HUDEP-2 (cell line): ENCODE measurements at regions not wholly inside any gene's neighbourhood (a gene's known extent, or its start where the extent isn't known, plus 50 kb on each side); places are given as distances from the start of the nearest gene placed in this dataset.
"Not testable (repeated sequence)": the region's sequence is repeated elsewhere in the genome, so short reads cannot be mapped to it uniquely, and the experiment has no call there.

Experiments used
- DNase-seq, 76 experiments: peaks; one replicate each; lab custom pipeline; 2025; ENCODE audit not compliant: unreplicated experiment in 76 of 76; lab: John Stamatoyannopoulos, UW

DNA sequence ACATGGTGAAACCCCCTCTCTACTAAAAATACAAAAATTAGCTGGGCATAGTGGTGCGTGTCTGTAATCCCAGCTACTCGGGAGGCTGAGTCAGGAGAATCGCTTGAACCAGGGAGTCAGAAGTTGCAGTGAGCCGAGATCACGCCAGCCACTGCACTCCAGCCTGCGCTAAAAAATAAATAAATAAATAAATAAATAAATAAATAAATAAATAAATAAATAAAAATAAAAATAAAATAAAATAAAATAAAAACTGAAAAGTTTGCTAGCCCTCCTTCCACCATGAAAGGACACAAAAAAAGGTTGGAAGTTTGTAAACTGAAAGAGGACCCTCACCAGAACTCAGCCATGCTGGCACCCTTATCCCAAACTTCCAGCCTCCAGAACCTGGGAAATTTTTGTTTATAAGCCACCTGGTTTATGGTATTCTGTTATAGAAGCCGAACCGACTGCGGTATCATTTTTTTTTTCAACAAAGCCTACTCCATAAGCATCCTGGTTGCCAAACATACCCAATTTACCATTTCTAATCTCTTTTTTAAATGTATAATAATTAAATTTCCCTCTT, 448.2 kb downstream of the SEMA3D start:
- no peak for DNase-seq

DNA sequence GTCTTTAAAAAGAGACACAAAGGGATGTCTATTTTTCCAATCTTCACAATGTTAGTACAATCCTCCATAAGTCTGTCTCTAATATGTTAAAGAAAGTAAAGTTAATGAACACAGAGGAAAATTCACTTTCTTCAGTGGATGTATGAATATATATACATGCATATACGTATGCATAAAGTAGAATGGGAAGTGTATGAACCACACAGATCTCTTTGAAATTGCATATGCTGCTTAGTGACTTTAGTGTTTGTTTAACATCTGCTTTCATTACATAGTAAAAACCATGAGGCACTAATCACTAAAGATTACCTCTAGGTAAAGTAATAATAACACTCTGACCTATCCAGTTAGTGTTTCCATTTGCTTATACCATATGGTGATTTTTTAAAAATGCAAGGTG, 451.2 kb downstream of the SEMA3D start:
- no peak for DNase-seq

DNA sequence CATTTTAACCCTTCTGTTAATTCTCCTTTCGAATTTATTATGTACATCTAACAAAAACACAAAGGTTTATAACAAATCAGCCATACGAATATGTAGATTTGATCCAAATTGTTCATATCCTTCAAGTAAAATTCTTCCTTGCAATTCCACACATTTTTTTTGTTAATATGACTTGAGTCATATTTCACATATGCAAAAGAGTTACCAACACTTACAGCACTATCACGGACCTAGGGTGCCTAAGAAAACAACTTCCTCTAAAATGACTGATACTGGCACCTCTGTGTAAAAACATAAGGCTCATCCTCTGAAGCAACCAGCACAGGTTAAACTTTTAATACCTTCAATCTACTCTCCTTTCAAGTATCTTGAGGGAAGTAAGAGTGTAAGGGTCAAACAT, 451.8 kb downstream of the SEMA3D start:
- DNase-seq: no peak

DNA sequence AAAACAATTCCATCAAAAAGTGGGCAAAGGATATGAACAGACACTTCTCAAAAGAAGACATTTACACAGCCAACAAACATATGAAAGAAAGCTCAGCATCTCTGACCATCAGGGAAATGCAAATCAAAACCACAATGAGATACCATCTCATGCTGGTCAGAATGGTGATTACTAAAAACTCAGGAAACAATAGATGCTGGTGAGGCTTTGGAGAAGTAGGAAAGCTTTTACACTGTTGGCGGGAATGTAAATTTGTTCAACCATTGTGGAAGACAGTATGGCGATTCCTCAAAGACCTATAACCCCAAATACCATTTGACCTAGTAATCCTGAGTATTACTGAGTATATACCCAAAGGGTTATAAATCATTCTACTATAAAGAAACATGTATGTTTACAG, 452.9 kb downstream of the SEMA3D start:
- not testable (repeated sequence) for DNase-seq

DNA sequence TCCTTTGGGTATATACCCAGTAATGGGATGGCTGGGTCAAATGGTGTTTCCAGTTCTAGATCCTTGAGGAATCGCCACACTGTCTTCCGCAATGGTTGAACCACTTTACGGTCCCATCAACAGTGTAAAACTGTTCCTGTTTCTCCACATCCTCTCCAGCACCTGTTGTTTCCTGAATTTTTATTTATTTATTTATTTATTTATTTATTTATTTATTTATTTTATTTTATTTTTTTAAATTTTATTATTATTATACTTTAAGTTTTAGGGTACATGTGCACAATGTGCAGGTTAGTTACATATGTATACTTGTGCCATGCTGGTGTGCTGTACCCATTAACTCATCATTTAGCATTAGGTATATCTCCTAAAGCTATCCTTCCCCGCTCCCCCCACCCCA, 456.0 kb downstream of the SEMA3D start:
- not testable (repeated sequence) for DNase-seq

DNA sequence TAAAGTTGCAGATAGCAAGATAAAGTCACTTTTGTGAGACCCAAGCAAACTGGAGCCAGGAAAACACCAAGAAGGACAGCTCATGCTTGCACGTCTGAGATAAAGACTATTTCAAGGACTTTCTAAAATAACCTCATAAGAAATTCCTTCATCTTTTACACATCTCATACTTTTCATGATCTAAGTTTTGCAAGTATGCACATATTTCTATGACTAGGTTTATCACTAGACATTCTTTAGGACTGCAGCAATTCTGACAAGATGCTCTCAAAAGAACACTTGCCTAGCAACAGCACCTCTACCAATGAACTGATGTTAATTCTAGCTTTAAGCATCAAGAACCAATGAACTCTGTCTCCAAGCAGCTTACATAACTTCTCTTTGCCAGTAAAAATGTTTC, 457.6 kb downstream of the SEMA3D start:
- DNase-seq: no peak

DNA sequence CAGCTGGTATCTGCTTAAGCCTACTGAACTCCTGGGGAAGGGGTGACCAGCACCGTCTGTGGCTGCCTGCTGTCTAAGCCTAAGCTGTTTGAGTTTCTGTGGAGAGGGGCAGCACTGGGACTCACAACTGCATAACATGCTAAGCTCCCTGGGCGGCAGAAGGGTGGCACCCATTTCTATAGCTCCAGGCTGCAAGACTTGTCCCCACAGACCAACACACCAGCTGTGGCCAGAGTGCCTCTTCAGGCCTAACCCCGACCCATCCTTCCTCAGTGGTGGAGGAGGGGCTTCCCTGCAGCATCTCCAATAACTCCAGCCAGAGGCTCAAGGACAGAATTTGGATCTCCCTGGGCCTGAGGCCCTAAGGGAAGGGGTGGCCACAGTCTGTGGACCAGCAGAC, 464.1 kb downstream of the SEMA3D start:
- DNase-seq: no peak

DNA sequence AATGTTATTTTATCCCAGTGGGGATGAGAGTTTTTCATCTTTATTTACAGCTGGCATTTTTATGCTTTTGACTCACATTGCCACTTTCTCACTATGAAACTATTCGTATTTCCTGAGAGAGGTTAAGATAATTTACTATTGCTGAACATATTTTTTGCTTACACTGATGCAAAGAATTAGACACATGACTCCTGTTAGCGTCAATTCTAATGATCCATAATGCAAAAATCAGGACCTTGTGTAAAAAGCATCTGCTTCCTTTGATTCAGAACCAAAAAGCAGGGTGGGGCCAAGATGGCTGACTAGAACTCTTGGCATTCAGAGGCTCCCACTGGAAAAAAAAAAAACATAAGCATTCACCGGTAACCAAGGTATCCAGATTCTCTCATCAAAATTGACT, 464.8 kb downstream of the SEMA3D start:
- no peak for DNase-seq

DNA sequence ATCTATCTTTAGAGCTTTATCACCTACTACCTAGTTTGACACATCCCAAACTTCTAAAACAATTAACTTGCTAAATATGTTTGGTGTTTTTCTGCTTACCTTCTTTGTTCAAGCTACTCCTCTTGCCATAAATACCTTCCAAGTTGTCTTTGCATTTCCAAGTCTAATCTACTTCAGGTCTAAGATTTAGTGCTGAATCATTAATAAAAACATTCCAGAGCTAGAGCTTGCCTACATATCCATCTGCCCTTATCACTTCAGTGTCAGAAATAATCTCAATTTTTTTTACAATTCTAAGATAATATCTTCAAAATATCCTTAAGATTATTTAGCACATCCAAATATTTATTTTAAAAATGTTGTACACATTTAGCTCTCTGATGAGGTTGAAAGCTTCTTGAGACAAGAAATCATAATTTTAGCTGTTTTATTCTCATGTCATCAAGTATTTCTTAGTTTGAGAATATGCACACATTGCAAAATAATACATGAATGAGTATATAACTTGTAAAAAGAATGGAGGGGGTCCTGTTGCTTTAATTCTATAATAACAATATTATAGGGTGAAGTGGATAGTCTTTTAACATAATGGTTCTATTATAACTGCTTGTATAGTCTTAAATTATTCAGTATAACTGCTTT, 466.3 kb downstream of the SEMA3D start:
- DNase-seq: no peak

DNA sequence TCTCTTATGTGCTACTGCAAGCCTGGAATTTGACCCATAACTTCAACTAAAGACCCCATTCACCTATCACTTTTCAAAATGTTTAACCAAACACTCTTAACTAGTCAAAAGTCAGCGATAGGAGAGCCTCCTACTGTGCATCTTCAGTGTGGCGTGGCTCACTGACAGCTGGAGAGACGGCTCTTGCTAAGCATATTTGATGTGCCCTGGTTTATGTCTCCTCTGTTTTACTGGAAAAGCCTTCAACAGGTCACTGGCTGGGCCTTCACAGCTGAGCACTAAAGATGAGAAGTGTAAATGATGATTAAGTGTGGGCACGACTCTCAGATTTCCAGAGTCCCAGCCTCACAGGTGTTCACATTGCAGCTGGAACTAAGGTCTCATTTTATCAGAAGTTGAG, 472.1 kb downstream of the SEMA3D start:
- DNase-seq: no peak

DNA sequence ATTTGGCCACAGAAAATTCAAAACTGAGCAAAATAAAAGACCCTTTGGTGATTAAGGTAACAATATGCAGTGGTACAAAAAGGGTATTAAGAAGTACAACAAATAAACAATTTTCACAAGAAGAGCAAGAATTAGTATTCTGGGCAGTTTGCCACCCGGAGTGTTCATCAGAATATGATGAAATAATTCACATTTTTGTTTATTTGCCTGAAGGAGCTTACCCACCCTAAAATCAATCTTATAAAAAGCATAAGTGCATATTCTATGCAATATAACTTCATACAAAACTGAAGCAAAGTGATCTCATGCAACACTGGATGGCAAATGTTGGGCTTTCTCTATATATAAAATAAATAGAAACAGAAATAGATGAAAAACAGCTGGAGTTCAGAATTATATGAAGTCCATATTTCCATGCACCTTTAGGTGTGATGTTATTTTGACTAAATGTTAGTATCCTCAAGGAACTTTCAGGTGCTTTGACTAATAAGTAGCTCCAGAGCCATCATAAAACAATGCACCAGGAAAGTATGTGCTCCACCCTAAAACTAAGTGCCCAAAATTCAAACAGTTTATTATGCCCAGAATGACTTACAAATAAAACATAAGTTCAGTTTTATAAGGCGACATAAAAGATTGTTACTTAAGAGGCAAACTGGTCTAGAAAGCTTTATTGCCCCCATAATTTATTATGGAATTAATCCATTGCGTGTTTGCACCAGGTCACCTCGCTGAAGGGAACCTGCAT, 474.3 kb downstream of the SEMA3D start:
- no peak for DNase-seq

DNA sequence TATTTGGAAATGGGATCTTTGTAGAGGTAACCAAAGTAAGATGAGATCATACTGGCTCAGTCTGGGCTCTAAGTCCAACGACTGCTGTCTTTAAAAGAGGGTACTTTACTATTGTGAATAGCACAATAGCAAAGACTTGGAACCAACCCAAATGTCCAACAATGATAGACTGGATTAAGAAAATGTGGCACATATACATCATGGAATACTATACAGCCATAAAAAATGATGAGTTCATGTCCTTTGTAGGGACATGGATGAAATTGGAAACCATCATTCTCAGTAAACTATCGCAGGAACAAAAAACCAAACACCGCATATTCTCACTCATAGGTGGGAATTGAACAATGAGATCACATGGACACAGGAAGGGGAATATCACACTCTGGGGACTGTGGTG, 476.3 kb downstream of the SEMA3D start:
- DNase-seq: not testable (repeated sequence)

DNA sequence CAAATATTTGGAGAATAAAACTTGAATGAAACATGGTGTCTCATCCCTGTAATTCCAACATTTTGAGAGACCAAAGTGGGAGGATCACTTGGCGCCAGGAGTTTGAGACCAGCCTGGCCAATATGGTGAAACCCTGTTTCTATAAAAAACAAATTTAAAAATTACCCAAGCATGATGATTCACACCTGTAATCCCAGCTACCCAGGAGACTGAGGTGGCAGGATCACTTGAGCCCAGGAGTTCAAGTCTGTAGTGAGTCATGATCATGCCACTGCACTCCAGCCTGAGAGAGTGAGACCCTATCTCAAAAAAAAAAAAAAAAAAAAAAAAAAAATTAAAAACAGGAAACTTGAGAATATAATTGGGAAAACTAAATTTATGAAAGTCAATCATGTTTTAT, 481.1 kb downstream of the SEMA3D start:
- no peak for DNase-seq

DNA sequence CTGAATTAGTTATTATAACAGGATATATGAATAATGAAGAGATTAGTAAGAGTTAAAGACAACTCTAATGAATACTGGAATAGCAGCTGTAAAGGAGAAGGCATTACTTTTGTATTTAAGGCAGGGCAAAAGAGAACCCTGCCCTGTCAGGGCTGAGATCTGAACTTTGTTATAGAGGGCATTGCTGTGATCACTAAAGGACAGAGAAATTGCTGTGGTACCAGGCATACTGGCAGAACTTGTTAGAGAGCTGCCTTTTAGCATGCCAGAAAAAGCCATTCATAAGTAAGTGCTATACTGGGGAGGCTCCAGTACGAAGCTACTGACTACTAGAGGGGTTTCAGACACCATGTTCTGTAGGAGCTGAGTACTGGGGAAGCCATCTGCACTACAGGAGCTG, 481.8 kb downstream of the SEMA3D start:
- no peak for DNase-seq

DNA sequence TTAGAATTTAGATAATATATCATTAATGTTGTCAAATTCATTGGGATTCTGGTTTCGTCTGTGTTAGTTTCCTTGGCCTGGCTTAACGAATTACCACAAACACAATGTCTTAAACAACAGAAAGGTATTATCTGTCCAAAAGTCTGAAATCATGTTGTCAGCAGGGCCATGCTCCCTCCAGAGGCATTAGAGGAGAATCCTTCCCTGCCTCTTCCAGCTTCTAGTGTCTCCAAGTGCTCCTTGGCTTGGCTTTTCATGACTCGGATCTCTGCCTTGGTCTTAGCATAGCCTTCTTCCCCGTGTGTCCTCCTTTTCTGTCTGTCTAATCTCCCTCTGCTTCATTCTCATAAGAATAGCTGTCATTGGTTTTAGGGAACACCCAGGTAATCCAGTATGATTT, 482.5 kb downstream of the SEMA3D start:
- no peak for DNase-seq

DNA sequence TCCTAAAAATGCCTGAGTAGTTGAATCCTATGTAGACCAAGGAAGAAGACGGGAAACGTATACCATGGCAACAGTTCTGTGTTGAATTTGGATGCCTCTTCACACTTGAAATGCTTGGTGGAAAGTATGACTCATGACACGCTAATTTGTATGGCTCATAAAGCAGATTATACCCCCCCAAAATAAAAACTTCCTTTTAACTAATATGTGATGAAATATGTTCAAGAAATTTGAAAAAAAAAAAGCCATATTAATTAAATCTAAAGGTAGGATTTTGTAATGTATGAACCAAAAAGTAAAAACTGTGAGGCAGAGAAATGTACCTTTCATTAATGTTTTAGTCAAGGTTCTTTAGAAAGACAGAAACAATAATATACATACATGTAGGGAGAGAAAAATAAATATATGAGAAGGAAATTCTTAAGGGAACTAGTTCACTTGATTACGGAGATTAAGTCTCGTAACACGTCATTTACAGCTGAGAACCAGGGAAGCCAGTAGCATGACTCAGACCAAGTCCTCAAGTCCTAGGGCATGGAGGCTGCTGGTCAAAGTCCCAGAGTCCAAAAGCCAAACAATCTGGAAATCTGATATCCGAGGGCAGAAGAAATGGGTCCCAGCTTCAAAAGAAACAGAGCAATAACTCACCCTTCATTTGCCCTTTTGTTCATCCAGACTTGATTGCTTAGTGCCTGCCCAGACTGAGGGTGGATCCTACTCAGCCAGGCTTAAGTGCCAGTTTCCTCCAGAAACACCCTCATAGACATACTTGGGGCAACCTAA, 485.1 kb downstream of the SEMA3D start:
- no peak for DNase-seq

DNA sequence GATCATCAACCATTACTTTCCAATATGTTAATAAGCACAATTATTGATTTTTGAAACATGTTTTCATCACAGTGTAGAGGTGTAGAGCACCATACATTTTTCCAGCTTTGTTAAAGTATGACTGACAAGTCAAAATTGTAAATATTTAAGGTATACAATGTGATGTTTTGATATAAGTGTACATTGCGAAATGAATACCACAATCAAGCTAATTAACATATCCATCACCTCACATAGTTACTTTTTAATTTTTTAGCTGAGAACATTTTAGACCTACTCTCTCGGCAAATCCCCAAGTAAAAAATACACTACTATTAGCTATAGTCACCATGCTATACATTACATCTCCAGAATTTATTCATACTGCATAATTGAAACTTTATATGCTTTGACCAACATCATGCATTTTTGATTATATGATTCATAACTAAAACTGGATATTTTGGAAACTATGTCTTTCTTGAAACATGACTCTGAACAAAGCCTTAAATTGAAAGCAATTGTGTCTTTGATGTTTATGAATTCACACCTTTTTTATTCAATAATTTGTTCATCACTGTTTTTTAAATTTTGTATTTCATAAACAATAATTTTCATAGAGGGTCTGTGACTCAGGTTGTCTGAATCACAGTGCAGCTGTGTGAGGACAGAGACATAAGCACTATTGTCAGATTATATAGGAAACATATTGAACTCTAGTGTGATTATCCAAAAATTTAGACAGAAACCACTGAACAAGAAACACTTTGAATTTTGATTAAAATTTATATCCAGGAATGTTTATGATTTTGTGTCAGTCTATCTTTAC, 486.1 kb downstream of the SEMA3D start:
- DNase-seq: no peak

DNA sequence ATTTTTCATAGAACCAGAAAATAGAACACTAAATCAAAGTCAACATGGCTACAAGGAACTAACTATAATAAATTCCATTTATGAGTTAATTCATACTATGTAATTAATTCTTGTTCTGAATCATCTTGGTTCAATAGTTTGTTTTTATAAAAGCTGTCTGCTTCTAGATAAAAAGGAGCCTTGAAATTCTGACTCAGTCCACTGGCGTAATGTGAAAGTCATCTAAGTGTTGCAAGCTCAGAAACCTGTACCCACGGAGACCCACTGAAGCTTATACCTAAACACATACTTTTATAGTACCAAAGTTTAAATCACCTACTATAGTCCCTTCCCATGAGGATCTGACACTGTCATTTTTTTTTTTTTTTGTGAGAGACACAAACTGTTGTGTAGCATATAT, 489.4 kb downstream of the SEMA3D start:
- no peak for DNase-seq

DNA sequence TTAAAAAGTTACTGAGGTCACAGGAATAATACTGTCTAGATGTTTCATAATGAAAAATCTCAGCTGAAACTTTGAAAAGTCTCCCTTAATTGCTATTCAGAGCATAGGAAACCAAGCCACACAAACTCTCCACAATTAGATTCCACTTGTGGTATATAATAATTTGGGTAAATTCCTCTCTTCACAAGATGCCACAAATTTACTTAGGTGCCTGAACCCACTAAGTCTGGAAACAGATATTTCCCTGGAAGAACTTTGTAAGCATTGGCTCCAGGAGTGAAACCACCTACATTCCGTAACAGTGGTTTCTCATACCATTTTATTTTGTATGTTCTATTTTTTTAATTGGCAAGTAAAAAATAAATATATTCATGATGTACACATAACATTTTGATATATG, 493.4 kb downstream of the SEMA3D start:
- DNase-seq: no peak

DNA sequence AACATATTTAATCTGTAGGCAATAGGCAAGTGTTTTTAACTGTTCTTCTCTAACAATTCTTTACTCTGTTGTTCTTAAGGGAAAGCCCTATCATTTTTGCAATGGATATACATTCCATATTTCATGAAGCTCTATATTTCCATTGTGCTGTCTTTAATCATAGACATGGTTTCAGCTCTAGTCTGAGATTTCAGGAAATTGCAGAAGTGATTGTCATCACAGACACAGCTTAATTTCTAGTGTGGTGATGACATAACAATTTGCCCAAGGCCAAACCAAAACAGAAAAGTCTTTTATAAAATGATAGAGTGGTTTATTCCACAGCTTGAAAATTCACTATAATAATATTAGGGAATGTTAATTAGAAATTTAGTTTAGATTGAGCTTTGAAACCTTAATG, 494.1 kb upstream of the SEMA3A start:
- no peak for DNase-seq

DNA sequence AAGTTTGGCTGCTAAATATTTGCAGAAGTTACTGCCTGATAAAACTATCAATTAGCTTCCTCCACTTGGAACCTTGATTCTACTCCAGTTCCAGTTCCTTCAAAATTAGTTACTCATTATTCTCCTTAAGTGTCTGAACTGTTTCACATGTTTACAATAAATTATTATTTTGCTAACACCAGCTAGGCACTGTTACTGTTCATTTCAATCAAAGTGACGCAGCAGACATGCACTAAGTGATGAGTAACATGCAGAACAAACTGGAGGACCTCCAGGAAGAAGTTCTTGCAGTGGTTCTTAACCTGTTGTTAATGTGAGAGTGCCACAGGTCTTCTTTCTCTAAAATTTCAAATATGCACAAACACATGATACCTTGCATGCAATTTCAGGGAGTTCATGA, 491.8 kb upstream of the SEMA3A start:
- DNase-seq: no peak
